Endodermal cell (in vitro differentiated cells): ENCODE measurements at regions not wholly inside any gene's neighbourhood (a gene's known extent, or its start where the extent isn't known, plus 50 kb on each side); places are given as distances from the start of the nearest gene placed in this dataset.

Experiments used
- DNase-seq: peaks from one replicate; pipeline ENCODE4 v3.0.0-alpha.2; 2017
- H3K27ac ChIP-seq: 2 replicates; pipeline ENCODE4 v1.5.1; 2013; ENCODE audit warnings: mild to moderate bottlenecking, low read depth, low read length, moderate library complexity
- H3K27me3 ChIP-seq: 2 replicates; pipeline ENCODE4 v1.6.1; 2013; ENCODE audit warnings: mild to moderate bottlenecking, low read length, moderate library complexity; ENCODE audit not compliant: insufficient read depth, control insufficient read depth, poor library complexity, severe bottlenecking
- H3K36me3 ChIP-seq: 2 replicates; pipeline ENCODE4 v1.7.0; 2013; ENCODE audit warnings: mild to moderate bottlenecking, low read length, moderate library complexity; ENCODE audit not compliant: control insufficient read depth, insufficient read depth
- H3K4me1 ChIP-seq: one replicate; pipeline ENCODE4 v1.7.0; 2013; ENCODE audit warnings: low read length; ENCODE audit not compliant: control insufficient read depth, insufficient read depth
- H3K4me3 ChIP-seq: 2 replicates; pipeline ENCODE4 v1.5.1; 2013; ENCODE audit warnings: mild to moderate bottlenecking, low read length, moderate library complexity
- H3K9ac ChIP-seq: 2 replicates; pipeline ENCODE4 v1.6.1; 2013; ENCODE audit warnings: mild to moderate bottlenecking, low read length, moderate library complexity; ENCODE audit not compliant: poor library complexity, severe bottlenecking; ENCODE audit errors: extremely low read depth
- H3K9me3 ChIP-seq: 2 replicates; pipeline ENCODE4 v1.6.1; 2013; ENCODE audit warnings: mild to moderate bottlenecking, low read length, moderate library complexity; ENCODE audit not compliant: control insufficient read depth
- H3K27ac Mint-ChIP-seq: 2 replicates; pipeline ENCODE4 v1.8.0; 2020; ENCODE audit warnings: mixed read lengths
- H3K27me3 Mint-ChIP-seq: 2 replicates; pipeline ENCODE4 v1.8.0; 2021; ENCODE audit warnings: mild to moderate bottlenecking, mixed read lengths; ENCODE audit not compliant: insufficient read depth
- H3K36me3 Mint-ChIP-seq: 2 replicates; pipeline ENCODE4 v1.8.0; 2020; ENCODE audit warnings: low read depth, mixed read lengths
- H3K4me1 Mint-ChIP-seq: 2 replicates; pipeline ENCODE4 v1.8.0; 2020; ENCODE audit warnings: mixed read lengths
- H3K4me3 Mint-ChIP-seq: 2 replicates; pipeline ENCODE4 v1.8.0; 2020; ENCODE audit warnings: mild to moderate bottlenecking, moderate library complexity, mixed read lengths
- H3K9me3 Mint-ChIP-seq: 2 replicates; pipeline ENCODE4 v1.8.0; 2020; ENCODE audit warnings: mild to moderate bottlenecking, mixed read lengths
- WGBS, 2 experiments: methylation state at CpG; one replicate each; pipeline versions ENCODE4 v1.1.5 to v1.1.7; 2013; ENCODE audit warnings: missing lambda C conversion rate in 2 of 2, mixed read lengths in 1 of 2; ENCODE audit not compliant: insufficient coverage in 1 of 2, insufficient read length in 1 of 2; 5-methylcytosine and 5-hydroxymethylcytosine counted together
- TF ChIP-seq, protein P1 (sequence below): fragments of 200-600 bp; sonication (generic); conservative IDR thresholded peaks from 2 replicates; pipeline ENCODE4 v1.5.0; 2021; ENCODE audit warnings: antibody characterized with exemption, mild to moderate bottlenecking

DNA sequence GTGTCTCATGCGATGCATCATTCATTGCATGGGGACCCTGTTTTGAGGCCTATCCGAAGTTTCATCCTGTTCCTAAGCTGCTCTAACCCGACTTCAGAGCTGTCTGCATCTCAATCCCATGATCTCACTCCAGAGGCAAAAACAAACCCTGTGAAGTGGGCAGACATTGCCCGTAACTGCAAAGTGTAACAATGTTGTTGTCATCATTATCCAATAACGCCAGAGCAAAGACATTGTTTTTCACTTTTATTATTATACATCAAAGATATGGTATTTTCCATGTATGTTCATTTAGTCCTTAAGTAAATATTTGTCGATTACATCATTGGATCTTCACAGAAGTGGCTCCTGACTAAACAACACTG is 246.7 kb downstream of the KLF6 start:
- Histone ChIP-seq H3K4me3 (no peak overlapping the region), H3K9me3 (no peaks in the 10 kb centered on the region), H3K27ac (no peak overlapping the region), H3K4me1 (no peaks in the 10 kb centered on the region), H3K9ac (no peak overlapping the region), H3K27me3 (no peaks in the 10 kb centered on the region), H3K36me3 (no peaks in the 10 kb centered on the region)
- peaks cover 4% of the 10 kb centered on the region for H3K4me1 Mint-ChIP-seq
- H3K36me3 Mint-ChIP-seq, result no peaks in the 10 kb centered on the region
- no peak for DNase-seq
- H3K4me3 Mint-ChIP-seq, result no peak overlapping the region
- H3K9me3 Mint-ChIP-seq, result no peaks in the 10 kb centered on the region
- no peaks in the 10 kb centered on the region for H3K27me3 Mint-ChIP-seq
- H3K27ac Mint-ChIP-seq, result no peak overlapping the region
- 93 to 96% methylated on average over 3 to 5 of the region's 6 CpGs for WGBS, 2 experiments
- TF ChIP-seq, protein P1, sequence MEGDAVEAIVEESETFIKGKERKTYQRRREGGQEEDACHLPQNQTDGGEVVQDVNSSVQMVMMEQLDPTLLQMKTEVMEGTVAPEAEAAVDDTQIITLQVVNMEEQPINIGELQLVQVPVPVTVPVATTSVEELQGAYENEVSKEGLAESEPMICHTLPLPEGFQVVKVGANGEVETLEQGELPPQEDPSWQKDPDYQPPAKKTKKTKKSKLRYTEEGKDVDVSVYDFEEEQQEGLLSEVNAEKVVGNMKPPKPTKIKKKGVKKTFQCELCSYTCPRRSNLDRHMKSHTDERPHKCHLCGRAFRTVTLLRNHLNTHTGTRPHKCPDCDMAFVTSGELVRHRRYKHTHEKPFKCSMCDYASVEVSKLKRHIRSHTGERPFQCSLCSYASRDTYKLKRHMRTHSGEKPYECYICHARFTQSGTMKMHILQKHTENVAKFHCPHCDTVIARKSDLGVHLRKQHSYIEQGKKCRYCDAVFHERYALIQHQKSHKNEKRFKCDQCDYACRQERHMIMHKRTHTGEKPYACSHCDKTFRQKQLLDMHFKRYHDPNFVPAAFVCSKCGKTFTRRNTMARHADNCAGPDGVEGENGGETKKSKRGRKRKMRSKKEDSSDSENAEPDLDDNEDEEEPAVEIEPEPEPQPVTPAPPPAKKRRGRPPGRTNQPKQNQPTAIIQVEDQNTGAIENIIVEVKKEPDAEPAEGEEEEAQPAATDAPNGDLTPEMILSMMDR, result no peak

DNA sequence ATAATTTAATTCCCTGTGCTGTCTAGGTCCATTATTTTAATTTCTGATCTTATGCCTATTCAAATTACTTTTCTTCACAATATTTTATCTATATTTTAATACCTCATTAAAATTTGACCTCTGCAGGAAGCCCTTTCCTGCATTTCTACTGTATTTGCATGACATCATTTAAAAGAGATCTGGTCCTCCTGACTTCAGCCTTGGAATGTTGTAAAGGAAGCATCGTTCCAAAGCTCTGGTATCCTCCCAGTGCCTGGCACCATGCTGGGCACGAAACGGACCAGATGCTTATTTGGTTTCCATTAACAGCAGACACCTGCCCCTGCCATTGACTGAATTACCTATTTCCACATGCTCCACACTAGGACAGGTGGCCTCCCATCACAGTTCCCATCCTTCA is 247.5 kb downstream of the KLF6 start:
- 85 to 91% methylated on average over 3 of the region's 3 CpGs for WGBS, 2 experiments
- Mint-ChIP-seq H3K27ac (no peak overlapping the region), H3K4me1 (peaks cover 4% of the 10 kb centered on the region), H3K9me3 (no peaks in the 10 kb centered on the region), H3K27me3 (no peaks in the 10 kb centered on the region), H3K4me3 (no peak overlapping the region), H3K36me3 (no peaks in the 10 kb centered on the region)
- Histone ChIP-seq H3K9ac (no peak overlapping the region), H3K27ac (no peak overlapping the region), H3K9me3 (no peaks in the 10 kb centered on the region), H3K36me3 (no peaks in the 10 kb centered on the region), H3K4me1 (no peaks in the 10 kb centered on the region), H3K27me3 (no peaks in the 10 kb centered on the region), H3K4me3 (no peak overlapping the region)
- TF ChIP-seq, protein P1, result no peak
- DNase-seq, result no peak

DNA sequence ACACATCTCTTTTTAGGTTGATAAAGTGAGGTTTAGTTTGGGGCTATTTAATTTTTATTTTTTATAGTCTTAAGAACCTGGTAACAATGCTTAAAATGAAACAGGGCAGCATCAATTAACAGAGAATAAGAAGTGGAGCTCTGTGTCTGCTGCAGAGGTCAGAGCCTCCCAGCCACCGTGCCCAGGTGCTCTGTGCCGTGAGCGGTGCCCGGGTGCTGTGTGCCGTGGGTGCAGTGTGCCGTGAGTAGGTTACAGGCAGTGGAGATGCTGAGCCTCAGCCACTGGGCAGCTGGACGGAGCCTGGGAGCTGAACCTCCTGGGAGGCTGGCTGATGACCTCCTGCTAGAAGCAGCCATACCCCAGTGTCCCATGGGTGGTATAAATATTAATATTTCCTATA is 250.0 kb downstream of the KLF6 start:
- TF ChIP-seq, protein P1, result no peak
- H3K9ac ChIP-seq, result no peak overlapping the region
- no peaks in the 10 kb centered on the region for H3K4me1 ChIP-seq
- H3K9me3 ChIP-seq, result no peaks in the 10 kb centered on the region
- no peaks in the 10 kb centered on the region for H3K9me3 Mint-ChIP-seq
- WGBS, 2 experiments, result 96 to 97% methylated on average over 6 to 7 of the region's 7 CpGs
- no peak overlapping the region for H3K27ac Mint-ChIP-seq
- no peaks in the 10 kb centered on the region for H3K27me3 Mint-ChIP-seq
- H3K27me3 ChIP-seq, result no peaks in the 10 kb centered on the region
- H3K4me1 Mint-ChIP-seq, result peaks cover 4% of the 10 kb centered on the region
- H3K36me3 Mint-ChIP-seq, result no peaks in the 10 kb centered on the region
- no peak overlapping the region for H3K4me3 Mint-ChIP-seq
- H3K27ac ChIP-seq, result no peak overlapping the region
- DNase-seq, result no peak
- no peak overlapping the region for H3K4me3 ChIP-seq
- no peaks in the 10 kb centered on the region for H3K36me3 ChIP-seq
